ENCODE measurements at regions not wholly inside any gene's neighbourhood (a gene's known extent, or its start where the extent isn't known, plus 50 kb on each side); places are given as distances from the start of the nearest gene placed in this dataset.
"Not testable (repeated sequence)": the region's sequence is repeated elsewhere in the genome, so short reads cannot be mapped to it uniquely, and the experiment has no call there.

DNA sequence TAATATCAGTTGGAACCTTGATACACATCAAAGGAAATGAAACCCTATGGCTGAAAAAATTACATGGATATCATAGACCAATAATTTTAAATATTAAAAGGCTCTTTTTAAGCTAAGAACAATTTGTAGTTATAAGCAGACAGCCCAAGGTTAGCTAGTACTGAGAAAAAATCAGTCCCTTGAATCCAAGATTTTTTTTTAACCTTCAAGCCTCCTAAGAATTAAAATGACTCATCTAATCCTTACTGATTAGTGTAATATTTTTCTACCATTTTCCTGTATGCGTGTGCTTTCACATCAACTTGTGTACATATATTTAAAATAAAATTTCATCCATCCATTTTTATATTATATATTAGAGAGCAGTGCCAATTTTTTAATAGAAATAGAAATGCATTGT, 1004.9 kb upstream of the ZEB2 start:
- TF ChIP-seq IKZF3 (tag by site-specific recombination; IDR thresholded peaks at IDR 0.05), result no peak
- TF ChIP-seq, protein P1, sequence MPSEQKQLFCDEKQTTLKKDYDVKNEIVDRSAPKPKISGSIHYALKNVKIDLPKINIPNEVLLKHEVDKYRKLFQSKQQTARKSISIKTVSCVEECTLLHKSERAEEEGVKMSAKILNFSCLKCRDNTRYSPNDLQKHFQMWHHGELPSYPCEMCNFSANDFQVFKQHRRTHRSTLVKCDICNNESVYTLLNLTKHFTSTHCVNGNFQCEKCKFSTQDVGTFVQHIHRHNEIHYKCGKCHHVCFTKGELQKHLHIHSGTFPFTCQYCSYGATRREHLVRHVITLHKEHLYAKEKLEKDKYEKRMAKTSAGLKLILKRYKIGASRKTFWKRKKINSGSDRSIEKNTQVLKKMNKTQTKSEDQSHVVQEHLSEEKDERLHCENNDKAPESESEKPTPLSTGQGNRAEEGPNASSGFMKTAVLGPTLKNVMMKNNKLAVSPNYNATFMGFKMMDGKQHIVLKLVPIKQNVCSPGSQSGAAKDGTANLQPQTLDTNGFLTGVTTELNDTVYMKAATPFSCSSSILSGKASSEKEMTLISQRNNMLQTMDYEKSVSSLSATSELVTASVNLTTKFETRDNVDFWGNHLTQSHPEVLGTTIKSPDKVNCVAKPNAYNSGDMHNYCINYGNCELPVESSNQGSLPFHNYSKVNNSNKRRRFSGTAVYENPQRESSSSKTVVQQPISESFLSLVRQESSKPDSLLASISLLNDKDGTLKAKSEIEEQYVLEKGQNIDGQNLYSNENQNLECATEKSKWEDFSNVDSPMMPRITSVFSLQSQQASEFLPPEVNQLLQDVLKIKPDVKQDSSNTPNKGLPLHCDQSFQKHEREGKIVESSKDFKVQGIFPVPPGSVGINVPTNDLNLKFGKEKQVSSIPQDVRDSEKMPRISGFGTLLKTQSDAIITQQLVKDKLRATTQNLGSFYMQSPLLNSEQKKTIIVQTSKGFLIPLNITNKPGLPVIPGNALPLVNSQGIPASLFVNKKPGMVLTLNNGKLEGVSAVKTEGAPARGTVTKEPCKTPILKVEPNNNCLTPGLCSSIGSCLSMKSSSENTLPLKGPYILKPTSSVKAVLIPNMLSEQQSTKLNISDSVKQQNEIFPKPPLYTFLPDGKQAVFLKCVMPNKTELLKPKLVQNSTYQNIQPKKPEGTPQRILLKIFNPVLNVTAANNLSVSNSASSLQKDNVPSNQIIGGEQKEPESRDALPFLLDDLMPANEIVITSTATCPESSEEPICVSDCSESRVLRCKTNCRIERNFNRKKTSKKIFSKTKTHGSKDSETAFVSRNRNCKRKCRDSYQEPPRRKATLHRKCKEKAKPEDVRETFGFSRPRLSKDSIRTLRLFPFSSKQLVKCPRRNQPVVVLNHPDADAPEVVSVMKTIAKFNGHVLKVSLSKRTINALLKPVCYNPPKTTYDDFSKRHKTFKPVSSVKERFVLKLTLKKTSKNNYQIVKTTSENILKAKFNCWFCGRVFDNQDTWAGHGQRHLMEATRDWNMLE (tag by site-specific recombination; conservative IDR thresholded peaks at IDR 0.05; ENCODE audit: low read depth), result no peak
- no peak for TF ChIP-seq ZNF677 (tag by site-specific recombination; IDR thresholded peaks at IDR 0.05)
- TF ChIP-seq ZBTB48 (tag by site-specific recombination; IDR thresholded peaks at IDR 0.05), result no peak
- TF ChIP-seq ZNF585B (tag by site-specific recombination; IDR thresholded peaks at IDR 0.05), result no peak
- TF ChIP-seq ZNF521 (tag by site-specific recombination; IDR thresholded peaks at IDR 0.05), result no peak
- no peak for TF ChIP-seq ZNF660 (tag by site-specific recombination; IDR thresholded peaks at IDR 0.05)
- TF ChIP-seq ZNF843 (tag by site-specific recombination; IDR thresholded peaks at IDR 0.05), result no peak
- no peaks in the 10 kb centered on the region for H3K4me1 ChIP-seq (ENCODE audit: control insufficient read depth, insufficient read depth, low read length)
- no peaks in the 10 kb centered on the region for H3K36me3 ChIP-seq (ENCODE audit: control insufficient read depth in 2 of 2, insufficient read depth in 1 of 2, low read length in 2 of 2)
- ChIA-PET POLR2A (no interaction called here), CTCF (no interaction called here)
- no peak overlapping the region for H3K4me3 ChIP-seq (ENCODE audit: low read depth, low read length)
- H3K9me3 ChIP-seq (ENCODE audit: control insufficient read depth, insufficient read depth, low read depth, low read length), result no peaks in the 10 kb centered on the region
- no peak overlapping the region for H3K27ac ChIP-seq (ENCODE audit: extremely low read depth, low read depth, low read length)

DNA sequence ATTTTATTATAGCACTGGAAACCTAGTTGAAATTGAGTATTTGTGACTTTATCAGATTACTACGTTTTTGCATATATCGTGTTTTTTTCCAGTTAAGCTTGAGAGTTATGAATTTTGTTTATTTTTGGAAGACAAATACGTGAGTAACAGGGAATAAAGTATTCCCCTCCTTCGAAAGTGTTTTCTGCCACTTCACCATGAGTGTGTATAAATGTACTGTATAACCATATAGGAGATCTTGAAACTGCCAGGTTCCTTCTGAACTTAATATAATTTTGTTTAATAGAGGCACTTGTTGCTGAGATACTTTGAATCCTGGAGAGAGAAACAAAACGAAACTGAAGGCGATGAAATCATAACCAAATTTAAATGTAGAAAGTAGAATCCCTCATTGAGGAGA, 1004.4 kb upstream of the ZEB2 start:
- Histone ChIP-seq H3K4me3 (ENCODE audit: low read depth, low read length) (no peak overlapping the region), H3K27ac (ENCODE audit: extremely low read depth, low read depth, low read length) (no peak overlapping the region), H3K36me3 (ENCODE audit: control insufficient read depth in 2 of 2, insufficient read depth in 1 of 2, low read length in 2 of 2) (no peaks in the 10 kb centered on the region), H3K9me3 (ENCODE audit: control insufficient read depth, insufficient read depth, low read depth, low read length) (no peaks in the 10 kb centered on the region), H3K4me1 (ENCODE audit: control insufficient read depth, insufficient read depth, low read length) (no peaks in the 10 kb centered on the region)
- POLR2A ChIA-PET, result no interaction called here
- no peak for TF ChIP-seq ZNF10 (tag by site-specific recombination; IDR thresholded peaks at IDR 0.05)
- TF ChIP-seq PRDM1 (tag by site-specific recombination; IDR thresholded peaks at IDR 0.05), result no peak
- TF ChIP-seq, protein P2, sequence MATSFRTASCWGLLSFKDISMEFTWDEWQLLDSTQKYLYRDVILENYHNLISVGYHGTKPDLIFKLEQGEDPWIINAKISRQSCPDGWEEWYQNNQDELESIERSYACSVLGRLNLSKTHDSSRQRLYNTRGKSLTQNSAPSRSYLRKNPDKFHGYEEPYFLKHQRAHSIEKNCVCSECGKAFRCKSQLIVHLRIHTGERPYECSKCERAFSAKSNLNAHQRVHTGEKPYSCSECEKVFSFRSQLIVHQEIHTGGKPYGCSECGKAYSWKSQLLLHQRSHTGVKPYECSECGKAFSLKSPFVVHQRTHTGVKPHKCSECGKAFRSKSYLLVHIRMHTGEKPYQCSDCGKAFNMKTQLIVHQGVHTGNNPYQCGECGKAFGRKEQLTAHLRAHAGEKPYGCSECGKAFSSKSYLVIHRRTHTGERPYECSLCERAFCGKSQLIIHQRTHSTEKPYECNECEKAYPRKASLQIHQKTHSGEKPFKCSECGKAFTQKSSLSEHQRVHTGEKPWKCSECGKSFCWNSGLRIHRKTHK (tag by site-specific recombination; IDR thresholded peaks at IDR 0.05), result no peak
- TF ChIP-seq, protein P3, sequence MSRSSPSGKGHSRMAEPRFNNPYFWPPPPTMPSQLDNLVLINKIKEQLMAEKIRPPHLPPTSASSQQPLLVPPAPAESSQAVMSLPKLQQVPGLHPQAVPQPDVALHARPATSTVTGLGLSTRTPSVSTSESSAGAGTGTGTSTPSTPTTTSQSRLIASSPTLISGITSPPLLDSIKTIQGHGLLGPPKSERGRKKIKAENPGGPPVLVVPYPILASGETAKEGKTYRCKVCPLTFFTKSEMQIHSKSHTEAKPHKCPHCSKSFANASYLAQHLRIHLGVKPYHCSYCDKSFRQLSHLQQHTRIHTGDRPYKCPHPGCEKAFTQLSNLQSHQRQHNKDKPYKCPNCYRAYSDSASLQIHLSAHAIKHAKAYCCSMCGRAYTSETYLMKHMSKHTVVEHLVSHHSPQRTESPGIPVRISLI (tag by site-specific recombination; IDR thresholded peaks at IDR 0.05), result no peak
- TF ChIP-seq YY2 (tag by site-specific recombination; IDR thresholded peaks at IDR 0.05), result no peak
- CTCF ChIA-PET, result no interaction called here

- POLR2A ChIA-PET; H3K4me3 ChIP-seq (ENCODE audit: low read depth, low read length); H3K9me3 ChIP-seq (ENCODE audit: control insufficient read depth, insufficient read depth, low read depth, low read length); H3K27ac ChIP-seq (ENCODE audit: extremely low read depth, low read depth, low read length); H3K36me3 ChIP-seq (ENCODE audit: control insufficient read depth in 2 of 2, insufficient read depth in 1 of 2, low read length in 2 of 2); CTCF ChIA-PET; H3K4me1 ChIP-seq (ENCODE audit: control insufficient read depth, insufficient read depth, low read length): not testable (repeated sequence)
- TF ChIP-seq ZNF146 (tag by site-specific recombination; IDR thresholded peaks at IDR 0.05), result peak; percentile 52
Measured at GRCh38 chr2:145519254-145519653, 999.3 kb upstream of the ZEB2 start.

Measured in HEK293 (cell line).